ENCODE measurements at regions not wholly inside any gene's neighbourhood (a gene's known extent, or its start where the extent isn't known, plus 50 kb on each side); places are given as distances from the start of the nearest gene placed in this dataset.

DNA sequence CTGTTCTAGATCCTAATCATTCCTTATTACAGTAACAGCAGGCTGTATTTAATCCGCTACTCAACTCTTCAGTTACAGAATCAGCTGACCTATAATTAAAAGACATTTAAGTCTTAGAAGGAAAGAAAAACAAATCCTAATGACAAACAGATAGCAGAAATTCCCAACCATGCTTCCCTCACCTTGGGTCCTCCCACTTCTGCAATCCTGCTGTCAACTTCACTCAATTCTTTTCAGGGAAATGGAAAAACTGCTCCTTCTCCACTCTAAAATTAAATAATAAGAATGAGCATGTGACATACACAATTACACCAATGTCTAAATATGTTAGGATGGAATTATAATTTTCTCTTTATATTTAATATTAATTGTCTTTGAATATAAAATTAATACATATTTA lies 182.6 kb upstream of the LYPLAL1 start:
- no peak for DNase-seq (ENCODE audit: low spot score)

DNA sequence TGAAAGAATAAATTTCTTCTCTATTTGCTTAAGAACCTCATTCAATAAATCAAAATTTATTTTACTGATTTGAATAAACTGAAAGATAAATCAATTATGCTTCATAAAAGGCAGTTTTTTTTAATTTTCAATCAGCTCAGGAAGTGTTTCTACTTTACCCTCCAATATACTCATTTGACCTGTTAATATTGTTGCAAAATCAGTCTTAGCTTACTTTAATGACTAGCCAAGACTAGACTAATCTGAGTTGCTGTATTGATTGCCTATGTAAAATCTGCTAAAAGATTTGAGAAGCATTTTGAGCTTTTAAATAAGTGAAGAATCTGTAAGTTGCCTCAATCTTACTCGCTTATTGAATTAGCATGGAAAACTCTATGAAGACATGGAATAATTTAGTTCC lies 179.1 kb upstream of the LYPLAL1 start:
- no peak for DNase-seq (ENCODE audit: low spot score)

DNA sequence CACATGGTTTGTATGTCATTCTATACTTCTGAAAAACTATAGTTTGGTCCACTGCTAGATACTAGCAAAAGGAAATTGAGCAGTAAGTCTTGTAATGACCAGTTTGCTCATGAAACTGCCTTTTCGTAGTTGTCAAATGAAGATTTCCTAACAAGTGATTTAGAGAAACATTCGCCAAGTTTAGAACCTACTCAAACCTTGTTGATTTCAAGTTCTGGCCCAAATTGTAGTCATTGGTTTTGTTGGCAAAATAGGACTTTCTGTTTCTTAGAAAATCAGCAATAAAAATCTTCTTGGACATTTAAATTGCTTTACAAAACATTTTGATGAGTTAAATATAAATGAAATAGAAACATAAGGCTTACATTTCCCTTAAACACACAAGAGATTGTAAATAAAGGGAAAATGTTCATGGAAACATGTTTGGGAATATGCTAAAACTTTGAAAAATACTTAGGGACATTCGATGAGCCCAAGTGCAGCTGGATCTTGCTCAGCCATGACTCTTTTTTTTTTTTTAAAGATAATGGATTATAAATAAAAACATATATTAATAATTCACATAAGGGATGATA lies 178.5 kb upstream of the LYPLAL1 start:
- no peak for DNase-seq (ENCODE audit: low spot score)

DNA sequence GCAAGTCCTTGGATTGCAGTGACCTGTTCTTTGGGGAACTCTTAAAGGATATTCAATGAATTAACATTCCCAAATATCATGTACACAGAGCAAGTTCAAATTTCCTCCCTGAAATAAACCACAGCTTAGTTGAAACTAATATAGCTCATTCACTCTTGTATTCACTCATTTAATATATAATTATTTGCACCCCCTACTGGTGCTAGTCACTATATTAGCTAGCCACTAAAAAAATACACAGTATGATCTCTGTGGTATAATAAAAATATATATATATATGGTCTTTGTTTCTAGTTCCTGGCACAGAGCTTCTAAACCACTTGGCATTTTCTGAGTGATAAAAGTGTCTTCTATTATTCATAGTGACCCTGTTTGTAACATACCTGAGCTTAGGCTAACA lies 177.3 kb upstream of the LYPLAL1 start:
- DNase-seq (ENCODE audit: low spot score), result no peak

DNA sequence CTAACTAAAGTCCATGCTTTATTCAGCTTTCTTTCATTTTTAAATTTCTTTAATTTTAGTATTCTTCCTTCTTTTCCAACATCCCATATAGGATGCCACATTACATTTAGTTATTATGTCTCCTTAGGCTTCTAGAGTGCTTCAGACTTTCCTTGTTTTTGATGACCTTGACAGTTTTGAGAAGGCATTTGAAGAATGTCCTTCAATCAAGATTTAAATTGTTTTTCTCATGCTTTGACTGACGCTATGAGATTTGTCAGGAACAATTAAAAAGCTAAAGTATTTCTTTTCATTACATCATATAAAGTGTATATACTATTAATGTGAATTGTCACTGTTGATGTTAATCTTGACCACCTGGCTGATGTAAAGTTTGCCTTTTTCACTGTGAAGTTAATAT lies 173.7 kb upstream of the LYPLAL1 start:
- DNase-seq (ENCODE audit: low spot score), result no peak

DNA sequence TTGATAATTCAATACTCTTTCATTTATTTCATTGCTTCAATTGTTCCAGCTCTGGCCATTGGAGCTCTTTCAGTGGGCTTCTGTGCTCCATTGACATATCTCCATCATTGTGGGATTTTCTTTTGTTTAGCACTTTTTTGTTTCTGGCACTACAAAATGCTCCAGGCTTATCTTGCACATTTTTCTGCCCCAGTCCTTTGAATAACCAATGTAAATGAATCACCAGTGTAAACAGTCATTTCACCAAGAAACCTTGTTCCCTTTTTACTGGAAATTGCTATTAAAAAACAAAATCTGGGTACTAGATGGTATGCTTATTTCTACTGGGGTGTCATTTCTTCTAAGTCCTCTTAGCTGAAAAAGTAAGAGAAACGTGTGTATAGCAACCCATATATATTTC lies 173.0 kb upstream of the LYPLAL1 start:
- DNase-seq (ENCODE audit: low spot score), result no peak

DNA sequence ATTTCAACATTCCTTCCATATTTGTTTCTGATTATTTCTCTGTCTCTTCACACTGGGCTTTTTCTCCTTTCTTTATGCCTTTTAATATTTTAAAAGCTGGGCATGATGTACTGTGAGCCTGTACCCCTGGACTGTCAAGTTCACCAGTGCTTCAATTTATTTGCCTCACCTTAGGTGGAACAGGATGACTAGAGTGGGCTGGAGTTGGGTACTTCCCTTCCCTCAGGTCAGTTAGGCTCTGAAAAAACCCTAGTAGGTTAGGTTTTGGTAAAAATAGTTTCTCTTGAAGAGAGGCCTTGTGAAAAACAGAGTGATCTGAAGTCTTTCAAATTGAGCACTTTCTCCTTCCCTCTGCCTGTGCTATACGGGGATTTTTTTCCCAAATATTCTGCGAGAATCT lies 163.0 kb upstream of the LYPLAL1 start:
- no peak for DNase-seq (ENCODE audit: low spot score)

DNA sequence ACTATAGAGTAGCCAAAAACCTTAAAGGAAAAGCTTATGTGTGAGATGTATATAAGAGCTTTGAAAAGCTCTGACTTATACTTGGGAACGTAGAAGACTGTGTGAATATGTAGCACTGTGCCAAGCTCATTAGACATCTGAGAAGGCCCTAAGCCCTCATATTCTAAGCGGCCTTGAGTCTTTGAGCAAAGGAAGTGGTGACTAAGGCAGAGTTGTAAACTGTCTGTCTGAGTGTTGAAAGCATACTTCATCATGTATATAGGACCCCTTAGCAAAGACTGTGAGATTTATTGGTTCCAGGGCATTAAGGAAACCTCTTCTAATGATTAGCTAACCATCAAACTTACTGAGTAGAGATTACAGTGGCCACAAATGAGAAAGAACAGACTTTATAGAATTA lies 153.3 kb upstream of the LYPLAL1 start:
- no peak for DNase-seq (ENCODE audit: low spot score)

DNA sequence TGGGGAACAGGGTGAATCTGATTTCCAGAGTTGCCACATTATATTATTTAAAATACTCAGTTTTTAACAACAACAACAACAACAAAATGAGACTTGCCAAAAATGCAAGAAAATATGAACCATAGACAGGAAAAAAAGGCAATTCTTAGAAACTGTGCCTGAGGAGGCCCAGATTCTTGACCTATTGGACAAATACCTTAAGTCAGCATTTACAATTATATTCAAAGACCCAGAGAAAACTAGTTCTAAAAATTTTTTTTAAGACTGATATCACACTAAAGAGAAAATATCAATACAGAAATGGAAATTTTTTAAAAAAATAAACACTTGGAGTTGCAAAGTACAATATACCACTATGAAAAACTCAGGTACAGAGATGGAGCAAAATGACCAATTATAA lies 152.8 kb upstream of the LYPLAL1 start:
- DNase-seq (ENCODE audit: low spot score), result no peak

DNA sequence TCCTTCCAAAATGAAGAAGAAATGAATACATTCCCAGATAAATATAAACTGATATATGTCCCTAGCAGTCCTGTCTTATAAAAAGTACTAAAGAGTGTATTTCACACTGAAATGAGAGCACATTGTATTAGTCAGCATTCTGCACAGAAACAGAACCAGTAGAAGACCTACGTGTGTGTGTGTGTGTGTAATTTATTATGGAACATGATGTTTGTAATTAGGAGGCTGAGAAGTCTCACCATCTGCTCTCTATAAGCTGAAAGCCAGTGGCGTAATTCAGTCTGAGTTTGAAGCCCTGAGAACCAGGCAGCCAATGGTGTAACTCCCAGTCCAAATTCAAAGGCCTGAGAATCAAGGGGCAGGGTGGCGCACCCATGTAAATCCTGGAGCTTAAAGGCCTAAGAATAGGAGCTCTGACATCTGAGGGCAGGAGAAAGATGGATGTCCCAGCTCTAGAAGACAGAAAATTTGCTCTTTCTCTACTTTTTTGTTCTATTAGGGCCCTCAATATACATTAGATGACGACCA lies 146.5 kb upstream of the LYPLAL1 start:
- no peak for DNase-seq (ENCODE audit: low spot score)

DNA sequence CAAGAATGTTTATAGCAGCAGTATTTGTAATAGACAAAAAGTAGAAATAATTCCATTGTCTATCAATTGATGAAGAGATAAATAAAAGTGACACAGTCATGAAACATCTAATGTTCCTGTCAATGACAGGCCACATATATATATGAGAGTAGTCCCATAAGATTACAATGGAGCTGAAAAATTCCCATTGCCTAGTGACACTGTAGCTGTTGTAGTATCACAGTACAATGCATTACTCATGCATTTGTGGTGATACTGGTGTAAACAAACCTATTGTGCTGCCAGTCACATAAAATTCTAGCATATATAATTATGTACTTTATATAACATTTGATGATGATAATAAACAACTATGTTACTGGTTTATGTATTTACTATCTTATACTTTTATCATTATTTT lies 141.9 kb upstream of the LYPLAL1 start:
- no peak for DNase-seq (ENCODE audit: low spot score)

DNA sequence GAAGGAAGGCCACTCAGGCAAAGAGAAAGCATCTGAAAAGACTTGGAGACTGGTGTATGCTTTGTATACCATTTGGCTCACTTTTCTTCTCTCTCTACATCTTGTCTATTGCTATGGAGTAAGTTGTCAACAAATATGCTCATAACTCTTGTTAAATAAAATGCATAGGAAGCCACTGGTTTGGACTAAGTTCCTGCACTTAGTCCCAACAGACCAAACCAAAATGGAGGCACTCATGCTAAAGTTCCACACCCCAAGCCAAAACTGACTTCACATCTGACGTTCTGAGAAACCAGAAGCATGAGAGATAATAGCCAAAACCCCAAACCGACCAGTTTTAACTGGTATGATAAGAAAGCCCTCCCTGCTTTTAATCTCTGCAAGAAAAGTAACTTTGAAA lies 135.3 kb upstream of the LYPLAL1 start:
- DNase-seq (ENCODE audit: low spot score), result no peak

DNA sequence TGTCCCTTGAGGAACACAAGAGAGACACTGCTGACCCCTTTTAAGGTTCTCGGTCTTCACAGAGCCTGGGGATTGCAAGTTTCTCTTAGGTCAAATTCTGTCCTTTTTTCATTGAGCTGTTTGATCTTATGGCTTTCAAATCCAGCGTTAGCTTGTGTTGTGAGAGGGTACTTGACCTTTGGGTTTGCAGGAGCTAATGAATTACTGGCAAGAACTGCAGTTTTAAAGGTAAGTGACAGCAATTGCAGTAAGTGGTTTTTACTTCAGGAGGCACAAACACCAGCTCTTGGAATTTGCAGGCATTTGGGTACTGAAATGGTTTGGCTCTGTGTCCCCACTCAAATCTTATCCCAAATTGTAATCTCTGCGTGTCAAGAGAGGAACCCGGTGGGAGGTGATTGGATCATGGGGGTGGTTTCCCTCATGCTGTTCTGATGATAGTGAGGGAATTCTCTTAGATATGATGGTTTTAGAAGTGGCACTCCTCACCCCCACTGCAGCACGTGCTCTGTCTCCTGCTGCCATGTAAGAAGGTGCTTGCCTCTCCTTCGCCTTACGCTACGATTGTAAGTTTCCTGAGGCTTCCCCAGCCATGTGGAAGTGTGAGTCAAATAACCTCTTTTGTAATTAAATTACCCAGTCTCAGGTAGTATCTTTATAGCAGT lies 134.5 kb upstream of the LYPLAL1 start:
- no peak for DNase-seq (ENCODE audit: low spot score)

DNA sequence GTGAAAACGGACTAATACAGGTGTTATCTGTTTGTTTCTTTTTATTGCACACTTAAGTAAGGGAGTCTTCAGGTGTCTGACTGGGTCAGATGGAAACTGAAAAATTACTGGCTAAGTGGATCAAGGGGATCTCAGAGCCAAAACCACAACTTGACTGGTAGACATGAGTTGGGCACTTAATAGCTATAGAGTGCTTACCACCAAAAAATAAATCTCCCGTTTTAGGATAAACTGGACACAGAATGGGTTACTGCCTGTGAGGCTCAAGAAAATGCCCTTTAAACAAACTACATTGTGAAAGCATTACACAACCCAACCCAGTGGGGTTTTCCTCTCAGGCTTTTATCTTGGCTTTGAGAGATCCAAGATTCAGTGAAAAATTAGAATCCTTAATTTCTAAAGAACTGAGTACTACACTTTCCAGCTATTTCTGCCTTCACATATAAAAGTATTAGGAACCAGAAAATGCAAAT lies 134.0 kb upstream of the LYPLAL1 start:
- no peak for DNase-seq (ENCODE audit: low spot score)

DNA sequence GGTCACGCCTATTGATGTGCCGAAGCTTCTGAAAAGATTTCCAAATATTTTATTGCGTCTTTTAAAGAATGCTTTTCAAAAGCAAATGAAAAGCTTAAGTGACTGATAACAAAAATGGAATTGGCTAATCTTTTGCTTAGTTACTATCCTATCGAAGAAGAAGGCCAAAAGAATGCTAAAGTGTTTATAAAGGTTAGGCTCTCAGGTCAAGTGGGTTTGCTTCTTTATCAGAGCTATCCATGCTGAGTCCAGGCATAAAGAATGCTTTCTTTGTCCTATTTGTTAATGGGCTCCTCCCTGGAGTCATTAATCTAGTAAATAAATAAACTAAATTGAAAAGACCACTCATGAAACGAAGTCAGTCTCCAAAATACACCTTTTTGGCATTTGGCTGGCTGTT lies 133.4 kb upstream of the LYPLAL1 start:
- no peak for DNase-seq (ENCODE audit: low spot score)

DNA sequence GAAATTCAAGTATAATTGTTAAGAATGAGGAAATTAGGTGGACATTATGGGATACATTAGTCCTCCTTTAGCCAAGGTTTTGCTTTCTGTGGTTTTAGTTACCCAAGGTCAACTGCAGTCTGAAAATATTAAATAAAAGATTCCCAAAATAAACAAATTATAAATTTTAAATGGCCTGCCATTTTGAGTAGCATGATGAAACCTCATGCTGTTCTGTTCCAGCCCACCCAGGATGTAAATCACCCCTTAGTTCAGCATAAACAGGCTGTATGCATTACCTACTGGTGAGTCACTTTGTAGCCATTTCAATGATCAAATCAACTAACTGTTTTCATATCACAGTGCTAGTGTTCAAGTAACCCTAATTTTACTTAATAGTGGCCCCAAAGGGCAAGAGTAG lies 132.5 kb upstream of the LYPLAL1 start:
- no peak for DNase-seq (ENCODE audit: low spot score)

DNA sequence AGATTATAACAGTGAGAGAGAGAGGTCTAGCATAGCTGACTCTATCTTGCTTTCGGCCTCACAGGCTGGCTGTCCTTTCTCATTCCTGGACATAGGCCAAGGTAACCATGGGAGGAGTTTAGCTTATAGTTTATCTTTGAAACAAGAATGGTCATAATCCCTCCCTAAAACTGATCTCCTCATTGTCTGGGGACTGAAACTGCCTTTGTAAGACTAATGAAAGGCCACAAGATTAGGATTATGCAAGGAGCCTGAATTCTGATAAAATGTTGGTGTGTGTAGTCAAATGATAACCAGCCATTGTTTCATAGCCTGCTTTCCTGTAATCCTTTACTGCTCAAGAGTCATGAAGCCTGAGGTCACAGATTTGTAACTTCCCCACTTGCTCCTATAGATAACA lies 131.9 kb upstream of the LYPLAL1 start:
- DNase-seq (ENCODE audit: low spot score), result no peak

DNA sequence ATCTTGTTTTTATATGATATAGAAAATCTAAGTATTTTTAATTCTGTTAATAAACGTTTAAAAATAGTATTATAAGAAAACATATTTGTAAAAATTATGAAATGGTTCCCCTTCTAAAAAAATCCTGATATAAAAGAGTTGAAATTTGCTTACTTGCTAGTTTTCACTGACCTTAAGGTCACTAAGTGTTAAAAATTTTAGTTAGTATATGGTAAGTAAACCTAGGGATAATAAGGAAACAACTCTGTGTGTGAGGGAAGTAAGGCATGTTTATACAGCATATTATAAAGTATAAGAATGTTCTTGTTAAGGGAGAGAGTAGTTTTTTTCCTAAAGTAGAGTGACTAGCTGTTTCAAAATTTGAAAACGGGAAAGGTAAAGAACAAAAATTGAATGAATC lies 130.9 kb upstream of the LYPLAL1 start:
- DNase-seq (ENCODE audit: low spot score), result no peak

DNA sequence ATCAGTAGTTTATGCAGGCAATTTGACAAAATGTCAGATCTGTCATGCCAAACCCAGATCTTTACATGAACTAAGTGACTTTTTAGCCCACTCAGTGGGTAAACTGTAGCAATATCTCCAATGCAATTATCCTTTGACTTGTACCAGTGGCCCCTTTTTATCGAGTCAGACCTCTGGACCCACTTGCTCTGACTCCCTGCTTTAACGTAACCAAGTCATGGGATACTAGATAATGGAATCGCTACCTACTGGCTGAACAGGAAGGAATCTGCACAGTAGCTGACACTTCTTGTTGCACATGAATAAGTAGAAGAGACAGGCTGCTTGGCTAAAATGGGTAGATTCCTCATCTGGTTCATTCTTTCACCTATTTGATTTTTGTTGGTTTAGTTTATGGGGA lies 128.4 kb upstream of the LYPLAL1 start:
- DNase-seq (ENCODE audit: low spot score), result no peak

DNA sequence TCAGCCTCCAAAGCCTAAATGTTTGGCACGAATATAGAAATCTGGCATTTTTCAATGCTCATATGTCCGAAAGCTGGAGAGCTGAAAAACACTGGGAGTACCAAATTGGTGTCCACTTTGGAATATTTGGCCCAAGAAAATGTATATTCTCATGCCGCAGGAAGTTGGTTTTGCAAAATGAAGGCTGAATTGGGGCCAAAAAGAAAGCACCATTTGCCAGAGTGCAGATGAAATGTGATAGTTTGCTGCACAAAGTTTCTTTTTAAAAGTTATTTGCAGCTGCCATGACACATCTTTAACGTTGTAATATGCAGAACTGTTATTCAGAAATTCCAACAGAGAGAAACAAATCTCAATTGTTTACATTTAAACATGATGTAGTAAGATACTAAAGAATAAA lies 124.2 kb upstream of the LYPLAL1 start:
- no peak for DNase-seq (ENCODE audit: low spot score)

DNA sequence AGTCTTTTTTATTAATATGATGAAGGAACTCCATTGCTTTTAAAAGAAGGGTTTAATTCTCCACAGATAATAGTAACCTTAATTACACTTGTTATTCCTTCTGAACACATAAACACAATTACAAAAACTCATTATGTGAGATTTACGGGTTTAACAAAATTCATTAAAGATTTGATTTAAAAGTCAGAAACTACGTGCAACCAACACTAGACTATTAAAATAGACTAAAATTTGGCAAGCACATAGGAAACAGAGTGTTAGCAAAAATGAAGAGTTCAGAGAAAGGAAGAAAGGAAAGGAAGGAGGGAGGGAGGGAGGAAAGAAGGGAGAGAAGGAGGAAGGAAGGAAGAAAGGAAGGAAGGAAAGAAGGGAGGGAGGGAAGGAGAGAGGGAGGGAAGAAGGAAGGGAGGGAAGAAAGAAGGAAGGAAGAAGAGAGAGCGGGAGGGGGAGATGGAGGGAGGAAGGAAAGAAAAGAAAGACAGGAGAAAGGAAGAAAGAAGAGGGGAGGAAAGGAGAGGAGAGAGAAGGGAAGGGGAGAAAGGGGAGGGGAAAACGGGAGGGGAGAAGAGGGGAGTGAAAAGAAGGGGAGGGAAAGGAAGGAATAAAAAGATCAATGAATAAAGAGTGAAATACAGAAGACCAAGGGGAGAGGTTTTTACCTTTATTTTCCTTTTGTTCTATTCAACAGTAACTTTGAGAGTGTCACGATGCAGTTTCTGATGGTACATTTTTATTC lies 123.4 kb upstream of the LYPLAL1 start:
- DNase-seq (ENCODE audit: low spot score), result no peak

DNA sequence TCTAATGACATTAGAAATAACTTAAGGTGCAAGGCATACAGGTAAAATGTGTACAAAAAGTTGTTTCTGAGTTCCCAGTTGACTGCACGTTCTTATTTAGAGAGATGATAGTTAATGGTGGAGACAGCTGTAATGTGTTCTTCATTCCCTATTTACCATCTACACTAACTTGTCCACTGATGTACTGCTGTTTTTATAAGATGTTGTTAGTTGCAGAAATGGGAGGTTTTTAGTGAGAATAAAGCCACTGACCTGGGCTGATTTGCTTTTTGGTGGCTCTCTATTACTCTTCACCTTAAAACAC lies 122.9 kb upstream of the LYPLAL1 start:
- DNase-seq (ENCODE audit: low spot score), result no peak

DNA sequence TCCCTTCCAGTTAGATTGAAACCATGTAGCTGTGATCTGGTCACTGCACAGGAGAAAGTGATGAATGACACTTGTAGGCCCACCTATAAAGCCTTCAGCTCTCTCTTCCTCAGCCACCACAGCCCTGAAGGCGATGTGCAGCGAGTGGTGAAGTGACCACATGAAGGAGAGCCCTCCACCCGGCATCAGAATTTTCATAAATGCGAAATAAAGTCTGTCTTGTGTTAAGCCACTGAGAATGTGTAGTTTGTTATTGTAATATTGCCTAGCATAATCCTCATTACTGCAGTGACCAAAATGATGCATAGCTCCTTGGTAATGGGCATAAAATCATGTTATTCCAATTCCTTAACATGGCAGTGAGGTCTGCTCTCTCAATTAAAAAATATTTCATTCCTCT lies 122.1 kb upstream of the LYPLAL1 start:
- DNase-seq (ENCODE audit: low spot score), result no peak
